Common myeloid progenitor, CD34-positive (primary cell): ENCODE measurements at regions not wholly inside any gene's neighbourhood (a gene's known extent, or its start where the extent isn't known, plus 50 kb on each side); places are given as distances from the start of the nearest gene placed in this dataset.

ENCODE experiments used
- CTCF ChIA-PET: fragments of 350-600 bp; sonication (Branson Sonifier 250); formaldehyde crosslinking; loops from one replicate; lab custom pipeline; 2021; ENCODE audit warnings: antibody characterized with exemption; lab: Charles Lee
- POLR2A ChIA-PET: fragments of 350-600 bp; sonication (Branson Sonifier 250); formaldehyde crosslinking; loops from one replicate; lab custom pipeline; 2021; ENCODE audit warnings: antibody characterized with exemption; lab: Charles Lee
- DNase-seq, 3 donors: peaks; one replicate each; pipeline versions ENCODE4 v3.0.0 to v3.0.0-alpha.2; 2013
- H3K27ac ChIP-seq, 2 experiments: 1 replicate in 1 of 2; 2 replicates in 1 of 2; pipeline ENCODE4 v1.7.0; 2013; ENCODE audit warnings: inconsistent platforms in 2 of 2, low read length in 2 of 2, mild to moderate bottlenecking in 2 of 2, low read depth in 1 of 2, moderate library complexity in 1 of 2; ENCODE audit not compliant: severe bottlenecking in 2 of 2, insufficient read depth in 1 of 2, poor library complexity in 1 of 2
- H3K27me3 ChIP-seq, 5 experiments: replicated peaks in 2 of 5; 1 replicate in 3 of 5; 2 replicates in 2 of 5; pipeline versions ENCODE4 v1.6.1 to v1.7.0; 2013; ENCODE audit warnings: low read length in 4 of 5, mild to moderate bottlenecking in 2 of 5, moderate library complexity in 2 of 5, inconsistent platforms in 1 of 5; ENCODE audit not compliant: insufficient read depth in 5 of 5, control insufficient read depth in 4 of 5
- H3K36me3 ChIP-seq, 4 experiments: 1 replicate in 2 of 4; 2 replicates in 2 of 4; pipeline versions ENCODE4 v1.6.1 to v1.7.0; 2013; ENCODE audit warnings: low read length in 3 of 4, control low read depth in 1 of 4, mild to moderate bottlenecking in 1 of 4; ENCODE audit not compliant: control insufficient read depth in 4 of 4, insufficient read depth in 4 of 4
- H3K4me1 ChIP-seq, 4 experiments: 1 replicate in 3 of 4; 2 replicates in 1 of 4; pipeline versions ENCODE4 v1.6.1 to v1.7.1; 2013; ENCODE audit warnings: low read length in 3 of 4, mild to moderate bottlenecking in 3 of 4, control low read depth in 1 of 4, inconsistent platforms in 1 of 4, moderate library complexity in 1 of 4; ENCODE audit not compliant: control insufficient read depth in 4 of 4, insufficient read depth in 4 of 4; ENCODE audit errors: control extremely low read depth in 1 of 4
- H3K4me3 ChIP-seq, 7 experiments: 1 replicate in 4 of 7; 2 replicates in 3 of 7; pipeline versions ENCODE4 v1.5.1 to v1.7.0; 2013; ENCODE audit warnings: mild to moderate bottlenecking in 7 of 7, low read length in 6 of 7, moderate library complexity in 6 of 7, inconsistent platforms in 2 of 7, low read depth in 2 of 7, control low read depth in 1 of 7; ENCODE audit not compliant: insufficient read depth in 4 of 7, control insufficient read depth in 1 of 7; ENCODE audit errors: extremely low read depth in 1 of 7
- H3K9me3 ChIP-seq, 5 experiments: 1 replicate in 4 of 5; 2 replicates in 1 of 5; pipeline versions ENCODE4 v1.6.1 to v1.7.1; 2013; ENCODE audit warnings: low read length in 4 of 5, mild to moderate bottlenecking in 2 of 5, inconsistent platforms in 1 of 5, low read depth in 1 of 5, moderate library complexity in 1 of 5; ENCODE audit not compliant: control insufficient read depth in 4 of 5, insufficient read depth in 2 of 5; ENCODE audit errors: control extremely low read depth in 1 of 5
- WGBS: methylation state at CpG from one replicate; pipeline ENCODE4 v1.1.5; 2013; ENCODE audit not compliant: insufficient coverage; 5-methylcytosine and 5-hydroxymethylcytosine counted together

GRCh38 chr7:16066805-16067459 lies 354.4 kb downstream of the CRPPA start:
- no peaks in the 10 kb centered on the region for H3K9me3 ChIP-seq
- H3K4me1 ChIP-seq = peaks cover 11 to 33% (median 19%) of the 10 kb centered on the region in 4 experiments
- 8% methylated on average over 1 of the region's 5 CpGs for WGBS
- CTCF ChIA-PET = interaction anchor here (1.1 to 2.0 kb wide), 5 partner anchors 12 to 740 kb away, joined by 3 to 9 read pairs (median 3); partner anchors contain the start of genes CRPPA and MEOX2
- DNase-seq = peak in 2 of 3 donors; percentile 60 to 69
- H3K27me3 ChIP-seq = no peaks in the 10 kb centered on the region
- POLR2A ChIA-PET = no interaction called here
- H3K4me3 ChIP-seq = no peak overlapping the region
- H3K27ac ChIP-seq = no peak overlapping the region
- no peaks in the 10 kb centered on the region for H3K36me3 ChIP-seq

- H3K9me3 ChIP-seq = no peaks in the 10 kb centered on the region
- POLR2A ChIA-PET = no interaction called here
- H3K27me3 ChIP-seq = no peaks in the 10 kb centered on the region
- H3K27ac ChIP-seq = no peak overlapping the region
- no peak overlapping the region for H3K4me3 ChIP-seq
- H3K36me3 ChIP-seq = no peaks in the 10 kb centered on the region
- peaks cover 17 to 42% (median 24%) of the 10 kb centered on the region in 4 experiments for H3K4me1 ChIP-seq
- no peak for DNase-seq
- CTCF ChIA-PET = interaction anchor here (1.3 to 2.0 kb wide), 2 partner anchors 12 to 381 kb away, joined by 4 to 9 read pairs; partner anchors contain the start of gene MEOX2
Observed at GRCh38 chr7:16065939-16066338, 355.4 kb downstream of the CRPPA start.

GRCh38 chr7:16063716-16064675 lies 357.3 kb downstream of the CRPPA start:
- POLR2A ChIA-PET = no interaction called here
- Histone ChIP-seq H3K27me3 (no peaks in the 10 kb centered on the region), H3K36me3 (no peaks in the 10 kb centered on the region), H3K27ac (no peak overlapping the region), H3K9me3 (no peaks in the 10 kb centered on the region), H3K4me1 (peaks cover 17 to 42% (median 24%) of the 10 kb centered on the region in 4 experiments), H3K4me3 (no peak overlapping the region)
- DNase-seq = no peak
- WGBS = 99% methylated on average over 13 of the region's 16 CpGs
- CTCF ChIA-PET = no interaction called here

DNA sequence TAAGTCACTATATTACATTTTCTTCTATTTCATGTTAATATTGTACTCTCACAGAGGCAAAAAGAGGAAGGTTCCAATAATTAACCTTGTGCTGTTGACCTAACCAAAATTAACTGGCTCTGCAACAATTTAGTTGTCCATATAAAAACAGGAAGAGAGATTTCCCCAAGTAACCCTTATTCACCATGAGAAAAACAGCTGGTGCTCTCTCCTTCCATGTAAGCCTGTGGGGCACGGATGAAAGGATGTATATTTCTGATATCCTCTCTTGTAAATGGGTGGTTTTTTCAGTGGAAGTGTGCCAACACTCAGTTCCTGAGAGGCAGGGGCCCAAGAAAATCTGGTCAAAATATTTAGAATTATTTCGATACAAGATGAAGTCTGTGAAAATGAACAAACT lies 358.1 kb downstream of the CRPPA start:
- DNase-seq = peak in 2 of 3 donors; percentile 67 to 77
- POLR2A ChIA-PET = no interaction called here

GRCh38 chr7:16062269-16062668 lies 359.1 kb downstream of the CRPPA start:
- POLR2A ChIA-PET = no interaction called here
- peak overlapping the region in 2 of 7 experiments; percentile 44 to 51 for H3K4me3 ChIP-seq
- no peaks in the 10 kb centered on the region for H3K36me3 ChIP-seq
- H3K9me3 ChIP-seq = no peaks in the 10 kb centered on the region
- H3K27me3 ChIP-seq = no peaks in the 10 kb centered on the region
- CTCF ChIA-PET = no interaction called here
- WGBS = no CpG with 5 or more reads among the region's 1 CpG
- peak overlapping the region; percentile 55 to 65 for H3K27ac ChIP-seq
- peaks cover 17 to 37% (median 24%) of the 10 kb centered on the region in 4 experiments for H3K4me1 ChIP-seq
- DNase-seq = peak; percentile 58 to 89 (median 83)

More for the DNA sequence above, 358.1 kb downstream of the CRPPA start:
- H3K27ac ChIP-seq = peak overlapping the region; percentile 55 to 59
- no CpG with 5 or more reads among the region's 2 CpGs for WGBS
- H3K36me3 ChIP-seq = no peaks in the 10 kb centered on the region
- H3K27me3 ChIP-seq = no peaks in the 10 kb centered on the region
- peak overlapping the region in 1 of 7 experiments; percentile 13 for H3K4me3 ChIP-seq
- peaks cover 17 to 42% (median 24%) of the 10 kb centered on the region in 4 experiments for H3K4me1 ChIP-seq
- CTCF ChIA-PET = interaction anchor here (0.8 kb wide), 1 partner anchor 502 kb away, joined by 3 read pairs; no protein-coding TSS in a partner anchor
- no peaks in the 10 kb centered on the region for H3K9me3 ChIP-seq

GRCh38 chr7:16061630-16062029 lies 359.7 kb downstream of the CRPPA start:
- no peaks in the 10 kb centered on the region for H3K27me3 ChIP-seq
- H3K27ac ChIP-seq = peak overlapping the region; percentile 34 to 65
- 100% methylated on average over 1 of the region's 1 CpG for WGBS
- peaks cover 0 to 2% (median 0%) of the 10 kb centered on the region in 5 experiments for H3K9me3 ChIP-seq
- no peaks in the 10 kb centered on the region for H3K36me3 ChIP-seq
- peak overlapping the region in 2 of 7 experiments; percentile 44 to 51 for H3K4me3 ChIP-seq
- peaks cover 17 to 31% (median 20%) of the 10 kb centered on the region in 4 experiments for H3K4me1 ChIP-seq
- peak in 2 of 3 donors; percentile 28 to 39 for DNase-seq
- ChIA-PET POLR2A (no interaction called here), CTCF (no interaction called here)
